ENCODE measurements at regions not wholly inside any gene's neighbourhood (a gene's known extent, or its start where the extent isn't known, plus 50 kb on each side); places are given as distances from the start of the nearest gene placed in this dataset.

GRCh38 chr11:29040489-29040888 is 932.3 kb downstream of the METTL15 start:
- TF ChIP-seq, protein P1, sequence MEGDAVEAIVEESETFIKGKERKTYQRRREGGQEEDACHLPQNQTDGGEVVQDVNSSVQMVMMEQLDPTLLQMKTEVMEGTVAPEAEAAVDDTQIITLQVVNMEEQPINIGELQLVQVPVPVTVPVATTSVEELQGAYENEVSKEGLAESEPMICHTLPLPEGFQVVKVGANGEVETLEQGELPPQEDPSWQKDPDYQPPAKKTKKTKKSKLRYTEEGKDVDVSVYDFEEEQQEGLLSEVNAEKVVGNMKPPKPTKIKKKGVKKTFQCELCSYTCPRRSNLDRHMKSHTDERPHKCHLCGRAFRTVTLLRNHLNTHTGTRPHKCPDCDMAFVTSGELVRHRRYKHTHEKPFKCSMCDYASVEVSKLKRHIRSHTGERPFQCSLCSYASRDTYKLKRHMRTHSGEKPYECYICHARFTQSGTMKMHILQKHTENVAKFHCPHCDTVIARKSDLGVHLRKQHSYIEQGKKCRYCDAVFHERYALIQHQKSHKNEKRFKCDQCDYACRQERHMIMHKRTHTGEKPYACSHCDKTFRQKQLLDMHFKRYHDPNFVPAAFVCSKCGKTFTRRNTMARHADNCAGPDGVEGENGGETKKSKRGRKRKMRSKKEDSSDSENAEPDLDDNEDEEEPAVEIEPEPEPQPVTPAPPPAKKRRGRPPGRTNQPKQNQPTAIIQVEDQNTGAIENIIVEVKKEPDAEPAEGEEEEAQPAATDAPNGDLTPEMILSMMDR (IDR thresholded peaks at IDR 0.05; ENCODE audit: low read depth, low read length, missing control alignments) = no peak
- no peak overlapping the region for H3K4me3 ChIP-seq (replicated peaks; ENCODE audit: low read depth, low read length)
- no peak for DNase-seq (ENCODE audit: extremely low read depth, low read depth)

- TF ChIP-seq, protein P1 (IDR thresholded peaks at IDR 0.05; ENCODE audit: low read depth, low read length, missing control alignments) = no peak
- no peak overlapping the region for H3K4me3 ChIP-seq (replicated peaks; ENCODE audit: low read depth, low read length)
- no peak for DNase-seq (ENCODE audit: extremely low read depth, low read depth)
Observed at GRCh38 chr11:29032384-29033149, 924.4 kb downstream of the METTL15 start.

DNA sequence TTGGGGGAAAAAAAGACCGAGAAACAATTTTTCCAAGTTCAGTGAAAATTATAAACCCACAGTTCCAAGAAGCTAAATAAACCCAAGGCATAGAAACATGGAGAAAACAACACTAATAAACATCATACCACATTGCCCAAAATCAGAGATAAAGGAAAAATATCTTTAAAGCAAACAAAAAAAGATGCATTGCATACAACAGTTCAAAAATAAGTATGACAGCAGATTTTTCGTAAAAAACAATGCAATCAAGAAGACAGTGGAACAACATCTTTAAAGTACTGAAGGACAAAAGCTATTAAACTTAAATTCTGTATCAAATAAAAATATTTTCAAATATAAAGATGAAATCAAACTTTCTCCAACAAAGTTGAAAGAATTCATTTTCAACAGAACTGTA is 921.3 kb downstream of the METTL15 start:
- TF ChIP-seq, protein P1 (IDR thresholded peaks at IDR 0.05; ENCODE audit: low read depth, low read length, missing control alignments) = no peak
- H3K4me3 ChIP-seq (replicated peaks; ENCODE audit: low read depth, low read length) = no peak overlapping the region
- no peak for DNase-seq (ENCODE audit: extremely low read depth, low read depth)

DNA sequence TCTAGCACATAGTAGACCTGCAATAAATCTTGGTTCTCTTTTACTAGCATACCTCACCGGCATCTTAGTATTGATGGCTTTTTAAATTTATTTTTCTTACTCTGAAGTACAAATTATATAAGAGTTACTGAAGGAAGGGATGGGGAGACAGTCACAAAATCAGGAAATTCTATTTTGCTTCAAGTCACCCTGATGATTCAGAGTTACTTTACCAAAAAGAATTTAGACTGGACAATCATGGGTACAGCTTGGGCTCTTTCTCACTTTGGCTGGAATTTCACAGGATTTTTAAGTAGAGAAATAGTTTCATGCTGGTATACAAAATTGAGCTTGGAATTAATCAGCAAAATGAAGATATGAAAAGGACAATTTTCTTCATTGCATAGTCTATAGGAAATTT is 919.2 kb downstream of the METTL15 start:
- TF ChIP-seq, protein P1 (IDR thresholded peaks at IDR 0.05; ENCODE audit: low read depth, low read length, missing control alignments) = no peak
- no peak overlapping the region for H3K4me3 ChIP-seq (replicated peaks; ENCODE audit: low read depth, low read length)

GRCh38 chr11:29026286-29026685 is 918.1 kb downstream of the METTL15 start:
- H3K4me3 ChIP-seq (replicated peaks; ENCODE audit: low read depth, low read length) = no peak overlapping the region
- DNase-seq (ENCODE audit: extremely low read depth, low read depth) = no peak
- TF ChIP-seq, protein P1 (IDR thresholded peaks at IDR 0.05; ENCODE audit: low read depth, low read length, missing control alignments) = no peak

More for the DNA sequence above, 919.2 kb downstream of the METTL15 start:
- DNase-seq (ENCODE audit: extremely low read depth, low read depth) = no peak

GRCh38 chr11:29025001-29025400 is 916.8 kb downstream of the METTL15 start:
- no peak overlapping the region for H3K4me3 ChIP-seq (replicated peaks; ENCODE audit: low read depth, low read length)
- TF ChIP-seq, protein P1 (IDR thresholded peaks at IDR 0.05; ENCODE audit: low read depth, low read length, missing control alignments) = no peak
- no peak for DNase-seq (ENCODE audit: extremely low read depth, low read depth)
